PC-9 (cell line): ENCODE measurements at regions not wholly inside any gene's neighbourhood (a gene's known extent, or its start where the extent isn't known, plus 50 kb on each side); places are given as distances from the start of the nearest gene placed in this dataset.

Experiments
- BruUV-seq: library from RNA; stranded (reverse); fragments of 400-500 nt; replicated peaks from 2 replicates; lab custom pipeline; 2021; lab: Mats Ljungman, UMichigan
- CTCF ChIA-PET: fragments of 300-600 bp; sonication (Branson Sonifier 250); formaldehyde crosslinking; loops from one replicate; lab custom pipeline; 2022; ENCODE audit warnings: antibody characterized with exemption; lab: Charles Lee
- POLR2A ChIA-PET: fragments of 300-600 bp; sonication (Branson Sonifier 250); formaldehyde crosslinking; loops from one replicate; lab custom pipeline; 2022; ENCODE audit warnings: antibody characterized with exemption; ENCODE audit not compliant: unreplicated experiment; lab: Charles Lee
- DNase-seq, 2 experiments: peaks; one replicate each; pipeline versions ENCODE4 v3.0.0 to v3.0.0-alpha.2; 2015 to 2022; ENCODE audit warnings: mixed read lengths in 1 of 2
- H2AFZ ChIP-seq: fragments of 200-600 bp; sonication (generic); 2 replicates; pipeline ENCODE4 v1.8.1; 2017; ENCODE audit warnings: antibody characterized with exemption
- H3F3A ChIP-seq: fragments of 200-600 bp; sonication (generic); 2 replicates; pipeline ENCODE4 v1.8.1; 2017; ENCODE audit warnings: antibody characterized with exemption, mild to moderate bottlenecking, low read depth; ENCODE audit not compliant: insufficient read depth
- H3K27ac ChIP-seq: fragments of 200-600 bp; sonication (generic); 2 replicates; pipeline ENCODE4 v1.6.1; 2016; ENCODE audit warnings: mixed run types
- H3K27me3 ChIP-seq: fragments of 200-600 bp; sonication (generic); 2 replicates; pipeline ENCODE4 v1.6.1; 2016; ENCODE audit warnings: low read depth, mixed run types; ENCODE audit not compliant: insufficient read depth
- H3K36me3 ChIP-seq: fragments of 200-600 bp; sonication (generic); 2 replicates; pipeline ENCODE4 v1.6.1; 2016; ENCODE audit warnings: low read depth, mixed run types
- H3K4me1 ChIP-seq: fragments of 200-600 bp; sonication (generic); replicated peaks from 2 replicates; pipeline ENCODE4 v1.6.1; 2016; ENCODE audit warnings: mixed run types; ENCODE audit not compliant: insufficient read depth
- H3K4me2 ChIP-seq: fragments of 200-600 bp; sonication (generic); 2 replicates; pipeline ENCODE4 v1.6.1; 2017; ENCODE audit warnings: mixed run types
- H3K4me3 ChIP-seq: fragments of 200-600 bp; sonication (generic); 2 replicates; pipeline ENCODE4 v1.6.1; 2016; ENCODE audit warnings: mixed run types
- H3K79me2 ChIP-seq: fragments of 200-600 bp; sonication (generic); 2 replicates; pipeline ENCODE4 v1.6.1; 2017; ENCODE audit warnings: low read depth, mixed run types
- H3K9me2 ChIP-seq: fragments of 200-600 bp; sonication (generic); 2 replicates; pipeline ENCODE4 v1.8.1; 2017; ENCODE audit warnings: mild to moderate bottlenecking; ENCODE audit not compliant: insufficient read depth
- H3K9me3 ChIP-seq: fragments of 200-600 bp; sonication (generic); 2 replicates; pipeline ENCODE4 v1.8.1; 2016; ENCODE audit warnings: low read depth; ENCODE audit not compliant: insufficient read depth
- H4K20me1 ChIP-seq: fragments of 200-600 bp; sonication (generic); 2 replicates; pipeline ENCODE4 v1.8.1; 2017; ENCODE audit not compliant: insufficient read depth
- EZH2 ChIP-seq: fragments of 200-600 bp; sonication (generic); IDR thresholded peaks from 2 replicates; pipeline ENCODE4 v1.8.0; 2017; ENCODE audit warnings: antibody characterized with exemption, low read depth
- intact Hi-C: fragments of 100-400 bp; cut with micrococcal nuclease; formaldehyde crosslinking; loops from one replicate; pipeline ENCODE4 v1.10.0; 2022; ENCODE audit not compliant: unreplicated experiment
- TF ChIP-seq, protein P1 (sequence below): fragments of 200-600 bp; sonication (generic); conservative IDR thresholded peaks from 2 replicates; pipeline ENCODE4 v1.6.1; 2017; ENCODE audit warnings: mixed run types, antibody characterized with exemption, mild to moderate bottlenecking, moderate library complexity

GRCh38 chr1:90417126-90417525, 300.0 kb downstream of the BARHL2 start:
- no peaks in the 10 kb centered on the region for H4K20me1 ChIP-seq
- CTCF ChIA-PET, result no interaction called here
- no peaks in the 10 kb centered on the region; the same call in 1 of the 2 replicates for H3K9me3 ChIP-seq
- no peak overlapping the region for H3K4me2 ChIP-seq
- no peaks in the 10 kb centered on the region for H3K27me3 ChIP-seq
- intact Hi-C loops, result no loop called here
- DNase-seq, result no peak
- no peak overlapping the region for H3K4me3 ChIP-seq
- no peak overlapping the region for H3K27ac ChIP-seq
- POLR2A ChIA-PET, result no interaction called here
- no peaks in the 10 kb centered on the region for H3K4me1 ChIP-seq
- TF ChIP-seq, protein P1, sequence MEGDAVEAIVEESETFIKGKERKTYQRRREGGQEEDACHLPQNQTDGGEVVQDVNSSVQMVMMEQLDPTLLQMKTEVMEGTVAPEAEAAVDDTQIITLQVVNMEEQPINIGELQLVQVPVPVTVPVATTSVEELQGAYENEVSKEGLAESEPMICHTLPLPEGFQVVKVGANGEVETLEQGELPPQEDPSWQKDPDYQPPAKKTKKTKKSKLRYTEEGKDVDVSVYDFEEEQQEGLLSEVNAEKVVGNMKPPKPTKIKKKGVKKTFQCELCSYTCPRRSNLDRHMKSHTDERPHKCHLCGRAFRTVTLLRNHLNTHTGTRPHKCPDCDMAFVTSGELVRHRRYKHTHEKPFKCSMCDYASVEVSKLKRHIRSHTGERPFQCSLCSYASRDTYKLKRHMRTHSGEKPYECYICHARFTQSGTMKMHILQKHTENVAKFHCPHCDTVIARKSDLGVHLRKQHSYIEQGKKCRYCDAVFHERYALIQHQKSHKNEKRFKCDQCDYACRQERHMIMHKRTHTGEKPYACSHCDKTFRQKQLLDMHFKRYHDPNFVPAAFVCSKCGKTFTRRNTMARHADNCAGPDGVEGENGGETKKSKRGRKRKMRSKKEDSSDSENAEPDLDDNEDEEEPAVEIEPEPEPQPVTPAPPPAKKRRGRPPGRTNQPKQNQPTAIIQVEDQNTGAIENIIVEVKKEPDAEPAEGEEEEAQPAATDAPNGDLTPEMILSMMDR, result no peak
- no peak for TF ChIP-seq EZH2
- no peaks in the 10 kb centered on the region for H3K9me2 ChIP-seq
- BruUV-seq, result no TSS peak
- no peaks in the 10 kb centered on the region for H3K79me2 ChIP-seq
- no peaks in the 10 kb centered on the region for H3F3A ChIP-seq
- no peaks in the 10 kb centered on the region for H3K36me3 ChIP-seq
- H2AFZ ChIP-seq, result no peak overlapping the region

DNA sequence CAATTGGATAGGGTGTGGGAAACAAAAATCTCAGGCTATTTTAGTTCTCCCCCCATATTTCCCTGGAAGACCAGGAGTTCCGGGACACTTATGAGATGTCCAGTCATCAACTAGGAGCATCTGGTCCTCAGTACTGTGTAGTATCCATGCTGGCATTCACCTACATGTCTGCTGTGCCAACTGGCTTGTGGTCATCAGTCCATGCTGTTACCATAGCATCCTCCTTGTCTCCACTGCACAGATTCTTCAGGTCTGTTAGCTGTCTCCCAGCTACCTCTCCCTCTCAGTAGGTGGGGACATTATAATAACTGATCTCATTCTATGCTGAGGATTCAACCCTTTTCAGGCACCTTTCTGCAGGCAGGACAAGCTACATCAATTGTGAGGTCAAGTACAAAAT, 302.9 kb downstream of the BARHL2 start:
- no peaks in the 10 kb centered on the region for H3K27me3 ChIP-seq
- H3K9me2 ChIP-seq, result no peaks in the 10 kb centered on the region
- no peak for DNase-seq
- H3K4me2 ChIP-seq, result no peak overlapping the region
- no peaks in the 10 kb centered on the region for H3K36me3 ChIP-seq
- ChIA-PET CTCF (no interaction called here), POLR2A (no interaction called here)
- H3K27ac ChIP-seq, result no peak overlapping the region
- TF ChIP-seq, protein P1, result no peak
- no peak for TF ChIP-seq EZH2
- H3F3A ChIP-seq, result no peaks in the 10 kb centered on the region
- H3K79me2 ChIP-seq, result no peaks in the 10 kb centered on the region
- H2AFZ ChIP-seq, result no peak overlapping the region
- H4K20me1 ChIP-seq, result no peaks in the 10 kb centered on the region
- H3K4me1 ChIP-seq, result no peaks in the 10 kb centered on the region
- no peaks in the 10 kb centered on the region; the same call in 1 of the 2 replicates for H3K9me3 ChIP-seq
- BruUV-seq, result no TSS peak
- H3K4me3 ChIP-seq, result no peak overlapping the region
- intact Hi-C loops, result no loop called here

DNA sequence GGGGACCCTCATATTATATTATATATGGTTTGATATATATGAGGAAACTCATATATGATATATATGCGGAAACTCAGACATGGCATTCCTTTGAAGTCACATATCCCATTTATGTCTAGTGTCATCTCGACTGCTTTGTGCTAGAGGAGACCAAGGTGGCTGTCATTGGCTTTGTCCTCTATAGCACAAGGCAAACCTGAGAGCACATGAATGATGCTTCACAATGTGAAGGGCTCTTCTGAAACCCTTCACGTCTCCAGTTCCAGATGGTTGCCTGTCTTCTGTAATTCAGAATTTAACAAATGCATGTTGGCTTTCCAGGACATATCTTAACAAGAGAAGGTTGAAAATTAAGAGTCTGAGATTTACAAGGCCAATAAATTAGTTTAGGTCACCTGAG, 303.6 kb downstream of the BARHL2 start:
- H3K4me1 ChIP-seq, result no peaks in the 10 kb centered on the region
- intact Hi-C loops, result no loop called here
- ChIA-PET POLR2A (no interaction called here), CTCF (no interaction called here)
- no peaks in the 10 kb centered on the region for H3K9me2 ChIP-seq
- H3K27ac ChIP-seq, result no peak overlapping the region
- H4K20me1 ChIP-seq, result no peaks in the 10 kb centered on the region
- H3K4me3 ChIP-seq, result no peak overlapping the region
- no peak for TF ChIP-seq EZH2
- TF ChIP-seq, protein P1, result no peak
- BruUV-seq, result no TSS peak
- no peaks in the 10 kb centered on the region for H3K27me3 ChIP-seq
- H3K36me3 ChIP-seq, result no peaks in the 10 kb centered on the region
- no peak overlapping the region for H2AFZ ChIP-seq
- no peaks in the 10 kb centered on the region; the same call in 1 of the 2 replicates for H3K9me3 ChIP-seq
- DNase-seq, result no peak
- H3F3A ChIP-seq, result no peaks in the 10 kb centered on the region
- H3K4me2 ChIP-seq, result no peak overlapping the region
- no peaks in the 10 kb centered on the region for H3K79me2 ChIP-seq
